ENCODE measurements at regions not wholly inside any gene's neighbourhood (a gene's known extent, or its start where the extent isn't known, plus 50 kb on each side); places are given as distances from the start of the nearest gene placed in this dataset.

DNA sequence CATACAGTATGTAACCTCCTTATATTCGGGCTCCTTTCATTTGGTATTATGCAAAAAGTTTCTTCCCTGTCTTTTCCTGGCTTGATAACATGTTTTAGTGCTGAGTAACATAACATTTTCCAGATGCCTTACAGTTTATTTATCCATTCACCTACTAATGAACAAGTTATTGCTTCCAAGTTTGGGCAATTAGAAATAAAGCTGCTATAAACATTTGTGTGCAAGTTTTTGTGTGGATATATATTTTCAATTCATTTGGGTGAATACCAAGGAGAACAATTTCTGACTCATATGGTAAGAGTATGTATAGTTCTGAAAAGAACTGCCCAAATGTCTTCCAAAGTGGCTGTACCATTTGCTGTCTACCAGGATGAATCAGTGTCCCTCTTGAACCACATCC is 360.9 kb downstream of the PCDH17 start:
- no peaks in the 10 kb centered on the region for H3K36me3 ChIP-seq (ENCODE audit: control insufficient read depth in 2 of 2, insufficient read depth in 2 of 2, low read length in 1 of 2)
- no peaks in the 10 kb centered on the region for H3K4me1 ChIP-seq (ENCODE audit: control insufficient read depth in 2 of 2, insufficient read depth in 2 of 2, low read length in 2 of 2)
- H3K4me3 ChIP-seq (ENCODE audit: low read length in 2 of 2): no peak overlapping the region
- no peak for DNase-seq (ENCODE audit: low read depth in 6 of 9, low spot score in 9 of 9)
- H3K9me3 ChIP-seq (ENCODE audit: control insufficient read depth in 2 of 2, insufficient read depth in 1 of 2, low read length in 1 of 2): no peaks in the 10 kb centered on the region
- H3K27me3 ChIP-seq (ENCODE audit: control insufficient read depth in 2 of 2, insufficient read depth in 1 of 2, low read length in 1 of 2): no peaks in the 10 kb centered on the region
- no peak overlapping the region for H3K27ac ChIP-seq (ENCODE audit: low read depth in 1 of 2, low read length in 1 of 2)
- WGBS: 92% methylated on average over 1 of the region's 1 CpG

DNA sequence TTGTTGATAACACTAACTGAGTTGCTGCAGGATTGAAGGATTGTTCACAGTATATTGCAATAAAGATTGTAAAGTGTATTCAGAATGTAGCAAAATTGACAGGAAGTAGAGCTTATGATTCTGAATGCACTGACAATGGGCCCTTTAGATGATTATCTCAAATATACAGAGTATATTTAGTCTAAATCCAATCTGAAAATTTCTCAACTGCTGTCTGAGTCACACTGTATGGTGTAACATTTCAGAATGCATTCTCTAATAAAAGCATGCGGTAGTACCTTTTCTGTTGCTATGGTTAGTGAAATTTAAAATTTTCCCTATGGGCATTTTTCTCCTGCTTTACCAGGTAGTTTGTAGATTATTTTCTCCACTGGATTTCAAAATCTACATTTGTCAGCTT is 365.2 kb downstream of the PCDH17 start:
- Histone ChIP-seq H3K4me1 (ENCODE audit: control insufficient read depth in 2 of 2, insufficient read depth in 2 of 2, low read length in 2 of 2) (no peaks in the 10 kb centered on the region), H3K27ac (ENCODE audit: low read depth in 1 of 2, low read length in 1 of 2) (no peak overlapping the region), H3K9me3 (ENCODE audit: control insufficient read depth in 2 of 2, insufficient read depth in 1 of 2, low read length in 1 of 2) (no peaks in the 10 kb centered on the region), H3K27me3 (ENCODE audit: control insufficient read depth in 2 of 2, insufficient read depth in 1 of 2, low read length in 1 of 2) (no peaks in the 10 kb centered on the region), H3K36me3 (ENCODE audit: control insufficient read depth in 2 of 2, insufficient read depth in 2 of 2, low read length in 1 of 2) (no peaks in the 10 kb centered on the region), H3K4me3 (ENCODE audit: low read length in 2 of 2) (no peak overlapping the region)
- WGBS: 97% methylated on average over 1 of the region's 1 CpG
- DNase-seq (ENCODE audit: low read depth in 6 of 9, low spot score in 9 of 9): no peak

DNA sequence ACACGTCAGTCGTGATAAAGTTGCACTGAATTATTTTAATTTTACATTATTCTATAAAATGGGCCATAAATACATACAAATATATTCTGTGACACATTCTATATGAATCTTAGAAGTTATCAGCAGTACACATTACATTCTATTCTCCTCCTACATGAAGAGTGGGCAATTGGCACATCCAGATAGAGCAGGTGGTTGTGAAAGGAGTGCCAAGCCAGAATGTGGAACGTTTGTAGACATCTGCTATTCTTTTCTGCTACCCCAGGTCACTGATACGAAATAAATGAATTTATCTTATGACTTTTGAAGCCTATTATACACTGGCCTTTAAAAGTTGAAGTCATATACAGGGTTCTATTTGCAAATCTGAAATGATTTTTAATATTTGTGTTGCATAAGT is 373.2 kb downstream of the PCDH17 start:
- DNase-seq (ENCODE audit: low read depth in 6 of 9, low spot score in 9 of 9): no peak
- no peaks in the 10 kb centered on the region for H3K27me3 ChIP-seq (ENCODE audit: control insufficient read depth in 2 of 2, insufficient read depth in 1 of 2, low read length in 1 of 2)
- H3K4me3 ChIP-seq (ENCODE audit: low read length in 2 of 2): no peak overlapping the region
- H3K9me3 ChIP-seq (ENCODE audit: control insufficient read depth in 2 of 2, insufficient read depth in 1 of 2, low read length in 1 of 2): no peaks in the 10 kb centered on the region
- H3K4me1 ChIP-seq (ENCODE audit: control insufficient read depth in 2 of 2, insufficient read depth in 2 of 2, low read length in 2 of 2): no peaks in the 10 kb centered on the region
- H3K36me3 ChIP-seq (ENCODE audit: control insufficient read depth in 2 of 2, insufficient read depth in 2 of 2, low read length in 1 of 2): no peaks in the 10 kb centered on the region
- no peak overlapping the region for H3K27ac ChIP-seq (ENCODE audit: low read depth in 1 of 2, low read length in 1 of 2)
- WGBS: 86% methylated on average over 4 of the region's 4 CpGs

DNA sequence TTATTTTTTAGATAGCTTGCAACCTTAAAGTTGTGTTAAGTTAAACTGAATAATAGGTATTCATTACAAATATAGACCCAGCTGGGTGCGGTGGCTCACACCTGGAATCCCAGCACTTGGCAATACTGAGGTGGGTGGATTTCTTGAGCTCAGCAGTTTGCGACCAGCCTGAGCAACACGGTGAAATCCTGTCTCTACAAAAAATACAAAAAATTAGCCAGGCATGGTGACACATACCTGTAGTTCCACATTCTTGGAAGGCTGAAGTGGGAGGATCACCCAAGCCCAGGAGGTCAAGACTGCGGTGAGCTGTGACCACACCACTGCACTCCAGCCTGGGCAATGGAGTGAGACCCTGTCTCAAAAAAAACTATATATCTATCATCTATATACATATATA is 386.5 kb downstream of the PCDH17 start:
- 95% methylated on average over 4 of the region's 4 CpGs for WGBS
- Histone ChIP-seq H3K27me3 (ENCODE audit: control insufficient read depth in 2 of 2, insufficient read depth in 1 of 2, low read length in 1 of 2) (no peaks in the 10 kb centered on the region), H3K4me3 (ENCODE audit: low read length in 2 of 2) (no peak overlapping the region), H3K9me3 (ENCODE audit: control insufficient read depth in 2 of 2, insufficient read depth in 1 of 2, low read length in 1 of 2) (no peaks in the 10 kb centered on the region), H3K36me3 (ENCODE audit: control insufficient read depth in 2 of 2, insufficient read depth in 2 of 2, low read length in 1 of 2) (no peaks in the 10 kb centered on the region), H3K4me1 (ENCODE audit: control insufficient read depth in 2 of 2, insufficient read depth in 2 of 2, low read length in 2 of 2) (no peaks in the 10 kb centered on the region), H3K27ac (ENCODE audit: low read depth in 1 of 2, low read length in 1 of 2) (no peak overlapping the region)
- DNase-seq (ENCODE audit: low read depth in 6 of 9, low spot score in 9 of 9): no peak

DNA sequence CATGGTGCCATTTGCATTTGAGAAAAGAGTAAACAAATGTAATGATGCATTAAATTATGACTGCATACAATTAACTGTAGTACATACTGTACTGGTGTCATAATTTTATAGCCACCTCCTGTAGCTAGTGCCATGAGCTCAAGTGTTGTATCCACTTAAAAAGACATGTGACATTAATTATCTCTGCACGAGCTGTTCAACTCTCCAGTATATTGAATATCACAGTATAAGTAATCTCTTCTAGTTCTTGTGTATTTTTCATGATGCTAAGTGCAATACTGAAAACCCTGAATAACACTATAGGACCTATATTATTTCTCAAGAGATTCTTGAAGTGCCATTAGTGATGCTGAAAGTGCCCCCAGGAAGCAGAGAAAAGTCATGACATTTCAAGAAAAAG is 387.3 kb downstream of the PCDH17 start:
- Histone ChIP-seq H3K9me3 (ENCODE audit: control insufficient read depth in 2 of 2, insufficient read depth in 1 of 2, low read length in 1 of 2) (no peaks in the 10 kb centered on the region), H3K4me3 (ENCODE audit: low read length in 2 of 2) (no peak overlapping the region), H3K36me3 (ENCODE audit: control insufficient read depth in 2 of 2, insufficient read depth in 2 of 2, low read length in 1 of 2) (no peaks in the 10 kb centered on the region), H3K27me3 (ENCODE audit: control insufficient read depth in 2 of 2, insufficient read depth in 1 of 2, low read length in 1 of 2) (no peaks in the 10 kb centered on the region), H3K27ac (ENCODE audit: low read depth in 1 of 2, low read length in 1 of 2) (no peak overlapping the region), H3K4me1 (ENCODE audit: control insufficient read depth in 2 of 2, insufficient read depth in 2 of 2, low read length in 2 of 2) (no peaks in the 10 kb centered on the region)
- 88% methylated on average over 1 of the region's 1 CpG for WGBS
- DNase-seq (ENCODE audit: low read depth in 6 of 9, low spot score in 9 of 9): no peak

DNA sequence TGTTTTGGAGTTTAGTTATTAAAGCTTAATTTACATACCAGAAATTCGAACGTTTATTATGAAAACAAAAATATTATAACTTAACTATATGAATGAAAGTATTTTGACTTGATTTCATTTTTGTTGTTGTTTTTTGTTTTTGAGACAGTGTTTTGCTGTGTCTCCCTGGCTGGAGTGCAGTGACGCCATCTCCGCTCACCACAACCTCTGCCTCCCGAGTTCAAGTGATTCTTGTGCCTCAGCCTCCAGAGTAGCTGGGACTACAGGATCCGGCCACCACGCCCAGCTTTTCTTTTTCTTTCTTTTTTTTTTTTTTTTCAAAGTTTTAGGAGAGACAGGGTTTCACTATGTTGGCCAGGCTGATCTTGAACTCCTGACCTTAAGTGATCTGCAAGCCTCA is 392.6 kb downstream of the PCDH17 start:
- DNase-seq (ENCODE audit: low read depth in 6 of 9, low spot score in 9 of 9): no peak
- WGBS: 96% methylated on average over 7 of the region's 7 CpGs
- Histone ChIP-seq H3K27ac (ENCODE audit: low read depth in 1 of 2, low read length in 1 of 2) (no peak overlapping the region), H3K4me1 (ENCODE audit: control insufficient read depth in 2 of 2, insufficient read depth in 2 of 2, low read length in 2 of 2) (no peaks in the 10 kb centered on the region), H3K9me3 (ENCODE audit: control insufficient read depth in 2 of 2, insufficient read depth in 1 of 2, low read length in 1 of 2) (no peaks in the 10 kb centered on the region), H3K36me3 (ENCODE audit: control insufficient read depth in 2 of 2, insufficient read depth in 2 of 2, low read length in 1 of 2) (no peaks in the 10 kb centered on the region), H3K4me3 (ENCODE audit: low read length in 2 of 2) (no peak overlapping the region), H3K27me3 (ENCODE audit: control insufficient read depth in 2 of 2, insufficient read depth in 1 of 2, low read length in 1 of 2) (no peaks in the 10 kb centered on the region)

DNA sequence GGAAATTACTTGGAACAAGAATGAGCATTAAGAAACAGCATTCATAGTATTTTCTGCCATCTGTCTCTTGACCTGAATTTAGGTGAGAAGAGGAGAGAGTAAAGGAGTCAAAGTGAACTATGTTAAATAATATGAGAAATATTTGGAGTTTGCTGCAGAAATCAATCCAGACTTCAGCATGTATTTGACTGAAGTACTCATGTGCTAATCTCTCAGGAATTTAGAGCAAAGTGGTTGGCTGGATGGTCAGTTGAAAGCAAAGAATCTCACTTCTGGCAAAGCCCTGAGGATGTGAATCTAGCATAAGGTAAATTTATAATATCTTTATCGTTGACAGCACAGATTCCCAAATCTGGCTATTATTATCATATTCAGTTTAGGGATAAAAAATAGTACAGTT is 394.3 kb downstream of the PCDH17 start:
- no peak overlapping the region for H3K4me3 ChIP-seq (ENCODE audit: low read length in 2 of 2)
- no peaks in the 10 kb centered on the region for H3K4me1 ChIP-seq (ENCODE audit: control insufficient read depth in 2 of 2, insufficient read depth in 2 of 2, low read length in 2 of 2)
- no peak for DNase-seq (ENCODE audit: low read depth in 6 of 9, low spot score in 9 of 9)
- no peak overlapping the region for H3K27ac ChIP-seq (ENCODE audit: low read depth in 1 of 2, low read length in 1 of 2)
- no peaks in the 10 kb centered on the region for H3K27me3 ChIP-seq (ENCODE audit: control insufficient read depth in 2 of 2, insufficient read depth in 1 of 2, low read length in 1 of 2)
- 91% methylated on average over 1 of the region's 1 CpG for WGBS
- H3K9me3 ChIP-seq (ENCODE audit: control insufficient read depth in 2 of 2, insufficient read depth in 1 of 2, low read length in 1 of 2): no peaks in the 10 kb centered on the region
- no peaks in the 10 kb centered on the region for H3K36me3 ChIP-seq (ENCODE audit: control insufficient read depth in 2 of 2, insufficient read depth in 2 of 2, low read length in 1 of 2)

DNA sequence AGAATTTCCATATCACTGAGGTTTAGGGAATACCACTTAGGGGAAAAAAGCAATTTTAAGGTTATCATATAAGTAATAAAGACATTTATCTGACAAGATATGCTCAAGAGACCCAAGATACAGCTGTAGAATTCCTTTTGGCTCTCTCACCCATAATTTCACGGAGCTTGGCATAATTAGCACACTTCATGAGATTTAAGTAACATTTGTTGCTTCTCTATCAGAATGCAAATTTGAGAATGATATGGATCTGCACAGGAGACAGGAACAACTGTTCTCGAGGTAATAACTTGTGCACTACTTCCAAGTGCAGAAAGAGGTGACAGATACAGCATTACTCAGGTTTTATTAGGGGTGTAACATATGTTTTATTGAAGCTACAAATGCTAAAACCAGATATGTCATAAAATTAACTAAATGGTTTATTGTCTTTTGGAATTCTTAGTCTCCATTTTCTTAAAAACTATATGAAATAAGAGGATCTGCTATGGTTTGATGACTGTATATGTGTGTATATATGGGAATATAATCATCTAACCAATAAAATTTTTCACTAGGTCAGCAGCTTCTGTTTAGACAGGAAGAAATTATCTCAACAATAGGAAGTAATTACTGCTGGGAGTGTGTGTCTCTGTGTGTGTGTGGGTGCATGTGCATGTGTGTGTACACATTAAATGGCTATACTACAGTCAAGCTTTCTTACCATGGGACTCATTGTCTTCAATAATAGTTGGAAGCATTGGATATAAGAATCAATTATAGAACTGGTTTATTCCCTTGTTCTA is 401.3 kb downstream of the PCDH17 start:
- no peak for DNase-seq (ENCODE audit: low read depth in 6 of 9, low spot score in 9 of 9)
- Histone ChIP-seq H3K9me3 (ENCODE audit: control insufficient read depth in 2 of 2, insufficient read depth in 1 of 2, low read length in 1 of 2) (no peaks in the 10 kb centered on the region), H3K27ac (ENCODE audit: low read depth in 1 of 2, low read length in 1 of 2) (no peak overlapping the region), H3K27me3 (ENCODE audit: control insufficient read depth in 2 of 2, insufficient read depth in 1 of 2, low read length in 1 of 2) (no peaks in the 10 kb centered on the region), H3K4me1 (ENCODE audit: control insufficient read depth in 2 of 2, insufficient read depth in 2 of 2, low read length in 2 of 2) (no peaks in the 10 kb centered on the region), H3K36me3 (ENCODE audit: control insufficient read depth in 2 of 2, insufficient read depth in 2 of 2, low read length in 1 of 2) (no peaks in the 10 kb centered on the region), H3K4me3 (ENCODE audit: low read length in 2 of 2) (no peak overlapping the region)
- WGBS: 87% methylated on average over 2 of the region's 2 CpGs

DNA sequence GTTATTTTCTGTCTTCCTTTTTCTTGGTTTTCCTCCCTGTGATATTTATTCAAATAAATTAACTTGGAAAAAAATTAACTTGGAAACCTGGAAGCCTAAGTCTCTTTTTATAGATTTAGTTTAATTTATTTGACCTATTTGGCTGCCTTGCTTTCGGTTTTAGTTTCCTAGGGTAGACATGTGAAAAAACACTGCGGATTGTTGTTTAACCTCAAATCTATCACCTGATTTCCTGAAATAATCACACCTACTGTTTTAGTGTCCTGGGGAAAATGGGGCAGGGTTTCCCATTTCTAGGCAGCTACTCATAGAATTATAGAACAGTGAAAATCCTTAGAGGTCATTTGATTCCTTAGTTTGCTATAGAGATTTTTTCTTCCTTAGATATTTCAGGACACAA is 412.4 kb downstream of the PCDH17 start:
- Histone ChIP-seq H3K4me3 (ENCODE audit: low read length in 2 of 2) (no peak overlapping the region), H3K36me3 (ENCODE audit: control insufficient read depth in 2 of 2, insufficient read depth in 2 of 2, low read length in 1 of 2) (no peaks in the 10 kb centered on the region), H3K27ac (ENCODE audit: low read depth in 1 of 2, low read length in 1 of 2) (no peak overlapping the region), H3K9me3 (ENCODE audit: control insufficient read depth in 2 of 2, insufficient read depth in 1 of 2, low read length in 1 of 2) (no peaks in the 10 kb centered on the region), H3K4me1 (ENCODE audit: control insufficient read depth in 2 of 2, insufficient read depth in 2 of 2, low read length in 2 of 2) (no peaks in the 10 kb centered on the region), H3K27me3 (ENCODE audit: control insufficient read depth in 2 of 2, insufficient read depth in 1 of 2, low read length in 1 of 2) (no peaks in the 10 kb centered on the region)
- WGBS: 71% methylated on average over 2 of the region's 2 CpGs
- no peak for DNase-seq (ENCODE audit: low read depth in 6 of 9, low spot score in 9 of 9)

Data from thymus (tissue), 11 donors.